H1 (cell line): ENCODE measurements at regions not wholly inside any gene's neighbourhood (a gene's known extent, or its start where the extent isn't known, plus 50 kb on each side); places are given as distances from the start of the nearest gene placed in this dataset.

Source experiments
- ATF3 ChIP-seq: IDR thresholded peaks from 2 replicates; pipeline ENCODE4 v1.6.1; 2011; ENCODE audit warnings: low read depth, mild to moderate bottlenecking, low read length; ENCODE audit not compliant: insufficient read depth
- CHD1 ChIP-seq: IDR thresholded peaks from 2 replicates; pipeline ENCODE4 v1.6.1; 2012; ENCODE audit warnings: low read depth, low read length, improper control_type of control experiment
- CHD7 ChIP-seq: fragments of 300-600 bp; sonication (generic); IDR thresholded peaks from 2 replicates; pipeline ENCODE4 v1.7.1; 2012; ENCODE audit warnings: low read length, moderate library complexity, mild to moderate bottlenecking, inconsistent platforms; ENCODE audit not compliant: insufficient replicate concordance
- EGR1 ChIP-seq: IDR thresholded peaks from 2 replicates; pipeline ENCODE4 v1.6.1; 2011; ENCODE audit warnings: low read depth, low read length, borderline replicate concordance
- FOSL1 ChIP-seq: IDR thresholded peaks from 2 replicates; pipeline ENCODE4 v1.6.1; 2011; ENCODE audit warnings: mild to moderate bottlenecking, low read depth, low read length, moderate library complexity; ENCODE audit not compliant: insufficient read depth
- HDAC2 ChIP-seq, 2 experiments: fragments of 300-600 bp in 1 of 2; sonication (generic) in 1 of 2; IDR thresholded peaks; 2 replicates each; pipeline ENCODE4 v1.6.1; 2011 to 2012; ENCODE audit warnings: low read depth in 2 of 2, low read length in 2 of 2, mild to moderate bottlenecking in 2 of 2, moderate library complexity in 2 of 2, borderline replicate concordance in 1 of 2, inconsistent platforms in 1 of 2
- POLR2AphosphoS5 ChIP-seq: IDR thresholded peaks from 2 replicates; pipeline ENCODE4 v1.6.1; 2011; ENCODE audit warnings: low read depth, low read length
- SIRT6 ChIP-seq: IDR thresholded peaks from one replicate; pipeline ENCODE4 v1.7.1; 2012; ENCODE audit warnings: low read length, inconsistent platforms
- SIX5 ChIP-seq: IDR thresholded peaks from 2 replicates; pipeline ENCODE4 v1.6.1; 2011; ENCODE audit warnings: mild to moderate bottlenecking, low read depth, low read length
- SP4 ChIP-seq: IDR thresholded peaks from 2 replicates; pipeline ENCODE4 v1.6.1; 2012; ENCODE audit warnings: low read length, inconsistent platforms
- SRF ChIP-seq: IDR thresholded peaks from 2 replicates; pipeline ENCODE4 v1.6.1; 2011; ENCODE audit warnings: mild to moderate bottlenecking, low read depth, low read length, moderate library complexity
- TAF1 ChIP-seq: IDR thresholded peaks from 2 replicates; pipeline ENCODE4 v1.6.1; 2011; ENCODE audit warnings: mild to moderate bottlenecking, low read depth, low read length

GRCh38 chr3:166201476-166201875 lies 364.3 kb upstream of the BCHE start (continued):
- TF ChIP-seq CHD7 (no peak), FOSL1 (no peak), SP4 (no peak), POLR2AphosphoS5 (no peak), SRF (no peak), CHD1 (no peak), HDAC2 (IDR thresholded peaks at IDR 0.05; ENCODE audit: borderline replicate concordance in 1 of 2, low read depth in 2 of 2, low read length in 2 of 2) (no peak), SIX5 (no peak), EGR1 (no peak), TAF1 (no peak), SIRT6 (no peak), ATF3 (no peak)
